GDM1 (cell line): ENCODE measurements at regions not wholly inside any gene's neighbourhood (a gene's known extent, or its start where the extent isn't known, plus 50 kb on each side); places are given as distances from the start of the nearest gene placed in this dataset.
"Not testable (repeated sequence)": the region's sequence is repeated elsewhere in the genome, so short reads cannot be mapped to it uniquely, and the experiment has no call there.

ENCODE experiments used
- DNase-seq: peaks from one replicate; lab custom pipeline; 2025; lab: John Stamatoyannopoulos, UW

- no peak for DNase-seq
Measured at GRCh38 chr5:124872086-124872485, 125.6 kb upstream of the ZNF608 start.

GRCh38 chr5:124872615-124873014 lies 126.2 kb upstream of the ZNF608 start:
- no peak for DNase-seq

GRCh38 chr5:124873188-124873587 lies 126.7 kb upstream of the ZNF608 start:
- DNase-seq, result no peak

- no peak for DNase-seq
Measured at GRCh38 chr5:124873713-124874112, 127.3 kb upstream of the ZNF608 start.

- DNase-seq, result no peak
Measured at GRCh38 chr5:124876566-124876965, 130.1 kb upstream of the ZNF608 start.

GRCh38 chr5:124876983-124877382 lies 130.5 kb upstream of the ZNF608 start:
- no peak for DNase-seq

GRCh38 chr5:124877501-124878146 lies 131.2 kb upstream of the ZNF608 start:
- no peak for DNase-seq

GRCh38 chr5:124878583-124879342 lies 132.3 kb upstream of the ZNF608 start:
- DNase-seq, result no peak

GRCh38 chr5:124880903-124881697 lies 134.7 kb upstream of the ZNF608 start:
- peak; percentile 16 for DNase-seq

- no peak for DNase-seq
Measured at GRCh38 chr5:124883681-124884080, 137.2 kb upstream of the ZNF608 start.

GRCh38 chr5:124884114-124884513 lies 137.7 kb upstream of the ZNF608 start:
- DNase-seq, result no peak

GRCh38 chr5:124885490-124885889 lies 139.1 kb upstream of the ZNF608 start:
- DNase-seq, result no peak

GRCh38 chr5:124887223-124887622 lies 140.8 kb upstream of the ZNF608 start:
- no peak for DNase-seq

GRCh38 chr5:124888050-124888506 lies 141.6 kb upstream of the ZNF608 start:
- no peak for DNase-seq

GRCh38 chr5:124888622-124889485 lies 142.4 kb upstream of the ZNF608 start:
- no peak for DNase-seq

- DNase-seq, result no peak
Measured at GRCh38 chr5:124889486-124889825, 143.0 kb upstream of the ZNF608 start.

GRCh38 chr5:124889850-124890249 lies 143.4 kb upstream of the ZNF608 start:
- no peak for DNase-seq

- not testable (repeated sequence) for DNase-seq
Measured at GRCh38 chr5:124890442-124890841, 144.0 kb upstream of the ZNF608 start.

- DNase-seq, result no peak
Measured at GRCh38 chr5:124891179-124891578, 144.7 kb upstream of the ZNF608 start.

GRCh38 chr5:124892185-124892848 lies 145.9 kb upstream of the ZNF608 start:
- no peak for DNase-seq

GRCh38 chr5:124894541-124894940 lies 148.1 kb upstream of the ZNF608 start:
- DNase-seq, result no peak
